ENCODE measurements at regions not wholly inside any gene's neighbourhood (a gene's known extent, or its start where the extent isn't known, plus 50 kb on each side); places are given as distances from the start of the nearest gene placed in this dataset.
A peak's percentile ranks its signal among the peaks of the same experiment; 100 is the strongest.

DNA sequence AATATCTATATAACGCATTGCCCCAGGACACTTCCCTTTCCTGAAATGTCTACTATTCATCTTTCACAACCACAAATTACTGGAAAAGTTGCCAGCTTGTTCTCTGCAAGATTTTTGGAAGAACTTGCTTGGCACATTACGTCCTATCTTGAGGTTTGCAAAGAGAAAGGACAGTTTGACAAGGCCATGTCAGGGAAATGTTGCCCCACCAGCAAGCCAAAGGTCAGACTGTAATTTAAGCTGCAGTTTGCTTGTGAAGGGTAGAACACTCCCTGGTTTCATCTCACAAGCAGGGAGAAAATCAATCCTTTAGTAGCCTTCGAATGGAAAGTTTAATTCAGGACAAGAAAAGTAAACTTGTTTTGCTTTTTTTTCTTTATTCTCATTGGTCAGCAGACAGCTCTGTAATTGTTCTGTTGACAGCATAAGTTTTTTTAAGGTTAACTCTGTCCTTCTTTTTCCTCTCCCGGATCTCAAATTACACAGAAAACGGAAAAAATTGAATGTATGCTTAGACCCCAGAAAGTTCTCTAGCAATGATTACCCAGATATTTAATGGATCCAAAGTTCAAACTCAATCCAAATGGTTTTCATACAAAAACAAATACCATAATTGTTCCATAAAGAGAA lies 541.8 kb upstream of the NRSN1 start:
- intact Hi-C loops (cut with DNase I), result no loop called here
- Histone ChIP-seq H3K9me3 (no peaks in the 10 kb centered on the region), H3K36me3 (no peaks in the 10 kb centered on the region), H3K27ac (replicated peaks in 1 of 4) (peak overlapping the region in 1 of 4 donors; percentile 27), H3K4me3 (no peak overlapping the region), H3K4me1 (no peaks in the 10 kb centered on the region), H3K27me3 (no peaks in the 10 kb centered on the region)
- no peak for TF ChIP-seq POLR2A (IDR thresholded peaks at IDR 0.05; ENCODE audit: low read depth)
- peak; percentile 37 for TF ChIP-seq EP300 (IDR thresholded peaks at IDR 0.05)
- no peak for DNase-seq (ENCODE audit: extremely low spot score)
- 56% methylated on average over 5 of the region's 5 CpGs for WGBS

DNA sequence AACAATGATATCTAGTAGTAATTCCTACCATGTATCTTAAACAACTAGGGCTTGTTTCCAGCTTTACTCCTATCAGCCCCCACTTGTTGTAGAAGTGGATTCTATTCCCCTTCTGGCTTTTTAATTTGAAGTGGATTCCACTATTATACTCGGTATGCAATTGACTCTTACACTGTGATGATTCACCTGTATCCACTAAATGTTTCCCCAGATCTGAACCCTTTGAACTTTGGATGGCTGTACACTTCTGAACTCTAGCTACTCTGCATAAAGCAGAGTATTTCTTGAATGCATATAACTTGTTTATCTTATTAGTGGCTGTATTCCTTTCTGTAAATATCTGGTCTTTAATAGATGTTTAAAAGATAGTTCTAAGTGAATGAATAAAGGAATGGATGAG lies 538.4 kb upstream of the NRSN1 start:
- intact Hi-C loops (cut with DNase I), result no loop called here
- 77% methylated on average over 1 of the region's 1 CpG for WGBS
- Histone ChIP-seq H3K27ac (replicated peaks in 1 of 4) (no peak overlapping the region), H3K4me1 (no peaks in the 10 kb centered on the region), H3K4me3 (no peak overlapping the region), H3K27me3 (no peaks in the 10 kb centered on the region), H3K36me3 (no peaks in the 10 kb centered on the region), H3K9me3 (no peaks in the 10 kb centered on the region)
- no peak for DNase-seq (ENCODE audit: extremely low spot score)
- no peak for TF ChIP-seq POLR2A (IDR thresholded peaks at IDR 0.05; ENCODE audit: low read depth)
- TF ChIP-seq POLR2AphosphoS5 (IDR thresholded peaks at IDR 0.05), result no peak
- no peak for TF ChIP-seq EP300 (IDR thresholded peaks at IDR 0.05)
- TF ChIP-seq, protein P1, sequence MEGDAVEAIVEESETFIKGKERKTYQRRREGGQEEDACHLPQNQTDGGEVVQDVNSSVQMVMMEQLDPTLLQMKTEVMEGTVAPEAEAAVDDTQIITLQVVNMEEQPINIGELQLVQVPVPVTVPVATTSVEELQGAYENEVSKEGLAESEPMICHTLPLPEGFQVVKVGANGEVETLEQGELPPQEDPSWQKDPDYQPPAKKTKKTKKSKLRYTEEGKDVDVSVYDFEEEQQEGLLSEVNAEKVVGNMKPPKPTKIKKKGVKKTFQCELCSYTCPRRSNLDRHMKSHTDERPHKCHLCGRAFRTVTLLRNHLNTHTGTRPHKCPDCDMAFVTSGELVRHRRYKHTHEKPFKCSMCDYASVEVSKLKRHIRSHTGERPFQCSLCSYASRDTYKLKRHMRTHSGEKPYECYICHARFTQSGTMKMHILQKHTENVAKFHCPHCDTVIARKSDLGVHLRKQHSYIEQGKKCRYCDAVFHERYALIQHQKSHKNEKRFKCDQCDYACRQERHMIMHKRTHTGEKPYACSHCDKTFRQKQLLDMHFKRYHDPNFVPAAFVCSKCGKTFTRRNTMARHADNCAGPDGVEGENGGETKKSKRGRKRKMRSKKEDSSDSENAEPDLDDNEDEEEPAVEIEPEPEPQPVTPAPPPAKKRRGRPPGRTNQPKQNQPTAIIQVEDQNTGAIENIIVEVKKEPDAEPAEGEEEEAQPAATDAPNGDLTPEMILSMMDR (IDR thresholded peaks at IDR 0.05), result no peak

DNA sequence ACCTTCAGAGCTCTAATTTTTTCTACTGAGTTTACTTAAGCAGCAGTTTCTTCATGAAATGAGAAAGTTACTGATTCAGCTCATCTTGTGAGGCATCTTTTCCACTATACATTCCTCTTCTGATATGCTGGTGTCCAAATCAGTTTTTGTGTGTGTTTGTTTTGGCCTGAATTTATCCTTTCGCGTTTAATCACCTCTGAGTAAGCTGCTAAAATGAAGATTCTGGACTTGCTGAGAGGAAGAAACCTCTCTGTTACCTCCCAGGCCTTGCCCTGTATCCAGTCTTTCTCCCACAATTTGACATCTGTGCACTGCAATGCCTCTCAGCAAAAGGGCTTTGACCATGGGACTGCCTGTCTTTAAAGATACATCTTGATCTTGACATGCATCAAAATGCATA lies 536.2 kb upstream of the NRSN1 start:
- H3K27ac ChIP-seq (replicated peaks in 1 of 4), result no peak overlapping the region
- no peaks in the 10 kb centered on the region for H3K27me3 ChIP-seq
- no peaks in the 10 kb centered on the region for H3K36me3 ChIP-seq
- no peak for TF ChIP-seq POLR2AphosphoS5 (IDR thresholded peaks at IDR 0.05)
- TF ChIP-seq, protein P1 (IDR thresholded peaks at IDR 0.05), result no peak
- TF ChIP-seq POLR2A (IDR thresholded peaks at IDR 0.05; ENCODE audit: low read depth), result no peak
- TF ChIP-seq EP300 (IDR thresholded peaks at IDR 0.05), result no peak
- no peak for DNase-seq (ENCODE audit: extremely low spot score)
- intact Hi-C loops (cut with DNase I), result no loop called here
- H3K9me3 ChIP-seq, result no peaks in the 10 kb centered on the region
- no peaks in the 10 kb centered on the region for H3K4me1 ChIP-seq
- WGBS, result 84% methylated on average over 2 of the region's 2 CpGs
- no peak overlapping the region for H3K4me3 ChIP-seq

DNA sequence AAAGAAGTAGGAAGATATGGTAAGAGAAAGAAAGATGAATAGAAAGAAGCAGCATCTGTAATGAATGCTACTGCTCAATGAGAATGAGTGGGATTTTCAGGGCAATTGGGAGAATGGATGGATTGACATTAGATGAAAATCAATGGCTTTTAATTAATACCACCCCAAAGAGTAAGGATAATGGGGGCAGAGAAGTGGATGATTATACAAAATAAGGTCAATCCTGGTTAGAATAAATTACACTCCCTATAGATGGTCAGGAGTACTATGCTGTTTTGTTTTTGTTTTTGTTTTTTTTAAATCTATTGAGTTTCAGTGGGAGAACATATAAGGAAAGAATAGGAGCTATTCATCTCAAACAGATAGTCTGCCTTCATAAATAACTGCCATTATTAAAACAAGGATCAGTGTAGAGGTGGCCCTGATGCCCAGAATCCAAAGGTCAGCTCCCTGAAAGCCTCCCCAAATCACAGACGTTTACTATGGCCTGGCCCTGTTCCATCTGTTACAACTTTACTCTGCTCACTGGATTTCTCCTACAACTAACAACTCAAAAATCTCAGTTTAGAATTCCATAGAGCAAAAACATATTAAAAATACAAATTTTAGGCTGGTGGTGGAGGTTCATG lies 535.4 kb upstream of the NRSN1 start:
- H3K36me3 ChIP-seq, result no peaks in the 10 kb centered on the region
- 22% methylated on average over 1 of the region's 1 CpG for WGBS
- TF ChIP-seq POLR2AphosphoS5 (IDR thresholded peaks at IDR 0.05), result no peak
- no peak for TF ChIP-seq EP300 (IDR thresholded peaks at IDR 0.05)
- intact Hi-C loops (cut with DNase I), result no loop called here
- DNase-seq (ENCODE audit: extremely low spot score), result no peak
- H3K4me3 ChIP-seq, result no peak overlapping the region
- no peaks in the 10 kb centered on the region for H3K9me3 ChIP-seq
- H3K27me3 ChIP-seq, result no peaks in the 10 kb centered on the region
- H3K27ac ChIP-seq (replicated peaks in 1 of 4), result no peak overlapping the region
- no peaks in the 10 kb centered on the region for H3K4me1 ChIP-seq

DNA sequence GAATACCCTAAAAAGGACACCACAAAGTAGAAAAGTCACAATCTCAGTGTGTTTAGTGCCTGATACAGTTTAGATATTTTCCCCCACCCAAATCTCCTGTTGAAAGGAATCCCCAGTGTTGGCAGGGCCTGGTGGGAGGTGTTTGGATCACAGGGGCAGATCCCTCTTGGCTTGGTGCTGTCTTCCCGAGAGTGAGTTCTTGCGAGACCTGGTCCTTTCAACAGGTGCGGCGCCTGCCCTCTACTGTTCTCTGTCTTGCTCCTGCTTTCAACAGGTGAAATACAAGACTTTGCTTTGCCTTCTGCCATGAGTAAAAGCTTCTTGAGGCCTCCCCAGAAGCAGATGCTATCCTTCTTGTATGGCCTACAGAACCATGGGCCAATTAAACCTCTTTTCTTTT lies 534.3 kb upstream of the NRSN1 start:
- no peaks in the 10 kb centered on the region for H3K27me3 ChIP-seq
- intact Hi-C loops (cut with DNase I), result no loop called here
- no peaks in the 10 kb centered on the region for H3K9me3 ChIP-seq
- DNase-seq (ENCODE audit: extremely low spot score), result no peak
- WGBS, result 95% methylated on average over 4 of the region's 4 CpGs
- TF ChIP-seq EP300 (IDR thresholded peaks at IDR 0.05) (no peak), POLR2AphosphoS5 (IDR thresholded peaks at IDR 0.05) (no peak), POLR2A (IDR thresholded peaks at IDR 0.05; ENCODE audit: low read depth) (no peak)
- TF ChIP-seq, protein P1 (IDR thresholded peaks at IDR 0.05), result no peak
- no peak overlapping the region for H3K4me3 ChIP-seq
- no peaks in the 10 kb centered on the region for H3K36me3 ChIP-seq
- H3K4me1 ChIP-seq, result no peaks in the 10 kb centered on the region
- H3K27ac ChIP-seq (replicated peaks in 1 of 4), result no peak overlapping the region

Data from esophagus muscularis mucosa (tissue), 4 donors.